Fibroblast of the conjunctiva (primary cell): ENCODE measurements at regions not wholly inside any gene's neighbourhood (a gene's known extent, or its start where the extent isn't known, plus 50 kb on each side); places are given as distances from the start of the nearest gene placed in this dataset.

Source experiments
- DNase-seq: peaks from one replicate; pipeline ENCODE4 v3.0.0-alpha.2; 2010; ENCODE audit warnings: low read depth

DNA sequence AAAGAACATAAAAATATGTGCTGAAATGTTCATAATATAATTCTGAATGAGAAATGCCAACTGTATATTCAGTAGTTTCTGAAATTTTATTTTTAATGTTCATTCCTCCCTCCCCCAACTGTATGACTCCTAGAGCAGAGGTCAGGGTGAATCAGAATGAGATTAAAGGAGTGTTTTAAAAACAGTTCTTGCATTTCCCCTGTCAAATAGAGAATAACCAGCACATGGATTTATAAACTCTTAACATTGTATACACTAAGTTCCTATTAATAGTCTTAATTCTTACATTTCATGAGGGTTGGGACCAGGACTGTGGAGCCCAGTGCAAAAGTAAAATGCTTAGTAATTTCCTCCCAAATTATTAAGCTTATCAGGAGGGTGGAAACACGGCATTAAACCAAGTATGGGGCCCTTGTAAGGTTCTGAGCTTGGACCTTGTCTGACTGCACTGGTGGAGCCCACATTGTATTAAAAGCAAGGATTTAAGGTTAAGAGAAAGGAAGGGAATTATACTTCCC is 474.6 kb upstream of the RAG2 start:
- DNase-seq = no peak

DNA sequence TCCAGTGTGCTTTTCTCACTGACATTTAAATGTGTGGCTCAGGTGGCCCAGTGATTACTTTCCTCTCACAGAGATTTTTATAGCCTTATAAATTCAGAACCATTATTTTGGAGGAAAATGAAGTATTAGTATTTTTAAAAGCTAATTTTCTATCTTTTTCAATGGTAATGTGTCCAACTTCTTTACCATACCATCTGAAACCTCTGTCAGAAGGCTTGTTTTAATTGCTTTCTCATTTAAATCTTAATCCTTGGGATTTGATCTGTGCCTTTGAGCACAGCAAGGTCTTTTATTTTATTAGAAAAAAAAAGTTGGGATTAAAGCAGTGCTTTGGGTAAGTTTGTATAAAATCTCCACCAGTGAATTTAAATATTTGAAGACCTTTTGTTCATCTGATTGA is 452.3 kb upstream of the RAG2 start:
- DNase-seq = no peak

DNA sequence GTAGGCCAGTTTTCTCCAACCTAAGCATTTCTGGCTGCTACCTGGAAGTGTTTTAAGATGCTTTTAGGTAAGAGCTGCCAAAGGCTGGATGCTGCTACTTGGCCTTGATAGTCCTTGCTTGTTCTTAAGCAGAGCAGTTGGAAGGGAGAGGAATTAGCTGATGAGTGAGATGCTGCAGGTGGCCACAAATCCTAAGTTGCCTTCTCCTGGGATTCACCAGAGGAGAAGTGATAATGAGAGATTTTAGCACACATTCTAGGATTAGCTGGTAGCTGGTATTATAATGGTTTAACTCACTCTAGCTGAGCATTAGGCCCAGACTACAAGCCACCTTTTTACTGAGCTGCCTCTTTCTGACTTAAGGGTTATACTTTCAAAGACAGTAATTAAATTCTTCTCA is 442.9 kb upstream of the RAG2 start:
- no peak for DNase-seq

DNA sequence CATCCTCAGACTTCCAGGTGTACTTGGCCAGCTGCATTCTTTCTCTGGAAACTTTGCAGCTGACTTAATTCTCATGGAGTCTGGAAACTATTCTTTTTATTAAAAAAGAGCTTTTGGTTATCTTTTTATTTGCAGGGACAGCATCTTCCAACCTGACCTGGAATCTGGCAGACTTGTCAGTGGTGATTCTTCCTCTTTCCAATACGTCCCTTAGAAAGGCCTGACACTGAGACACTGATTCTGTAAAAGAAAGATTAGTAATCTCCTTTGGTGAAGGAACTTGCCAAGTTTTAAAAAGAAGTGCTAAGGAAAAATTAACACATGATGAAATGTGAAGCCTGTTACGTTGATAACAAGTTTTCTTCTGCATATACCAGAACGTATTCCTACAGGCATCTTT is 440.9 kb upstream of the RAG2 start:
- DNase-seq = no peak

DNA sequence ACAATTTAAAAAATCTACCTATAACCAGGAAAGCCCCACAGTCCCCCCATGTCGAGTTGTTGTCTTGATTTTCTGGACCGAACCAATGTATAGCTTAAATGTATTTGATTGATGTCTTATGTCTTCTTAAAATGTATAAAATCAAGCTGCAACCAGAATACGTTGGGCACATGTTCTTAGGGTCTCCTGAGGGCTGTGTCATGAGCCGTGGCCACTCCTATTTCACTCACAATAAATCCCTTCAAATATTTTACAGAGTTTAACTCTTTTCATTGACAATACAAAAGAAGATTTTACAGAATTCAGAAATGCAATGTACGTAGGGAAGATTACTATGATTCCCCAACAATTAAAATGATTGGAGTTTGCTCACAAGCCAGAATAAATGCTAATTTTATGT is 428.7 kb upstream of the RAG2 start:
- no peak for DNase-seq

DNA sequence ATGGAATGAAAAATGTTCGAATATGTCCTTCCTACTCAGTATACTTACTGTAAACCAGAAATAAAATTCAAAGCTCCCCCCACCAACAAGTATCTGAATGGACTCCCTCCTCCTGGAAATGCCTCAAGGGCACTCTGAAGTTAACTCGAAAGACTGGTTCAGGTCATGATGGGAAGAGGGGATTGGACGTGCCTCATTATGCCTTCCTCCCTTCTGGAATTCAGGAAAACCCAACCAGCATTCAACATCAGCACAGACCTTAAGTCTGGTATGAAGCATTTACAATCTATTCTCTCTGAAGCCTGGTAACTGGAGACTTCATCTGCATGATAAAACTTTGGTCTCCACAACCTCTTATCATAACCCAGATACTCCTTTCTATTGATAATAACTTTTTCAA is 428.3 kb upstream of the RAG2 start:
- no peak for DNase-seq

DNA sequence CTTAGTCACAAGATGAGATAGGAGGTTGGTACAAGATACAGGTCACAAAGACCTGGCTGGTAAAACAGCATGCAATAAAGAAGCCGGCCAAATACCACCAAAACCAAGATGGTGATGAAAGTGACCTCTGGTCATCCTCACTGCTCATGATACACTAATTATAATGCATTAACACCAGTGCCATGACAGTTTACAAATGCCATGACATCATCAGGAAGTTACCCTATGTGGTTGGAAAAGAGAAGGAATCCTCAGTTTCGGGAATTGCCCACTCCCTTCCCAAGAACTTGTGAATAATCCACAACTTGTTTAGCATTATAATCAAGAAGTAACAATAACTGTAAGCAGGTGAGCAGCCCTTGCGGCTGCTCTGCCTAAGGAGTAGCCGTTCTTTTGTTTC is 408.5 kb upstream of the RAG2 start:
- no peak for DNase-seq

DNA sequence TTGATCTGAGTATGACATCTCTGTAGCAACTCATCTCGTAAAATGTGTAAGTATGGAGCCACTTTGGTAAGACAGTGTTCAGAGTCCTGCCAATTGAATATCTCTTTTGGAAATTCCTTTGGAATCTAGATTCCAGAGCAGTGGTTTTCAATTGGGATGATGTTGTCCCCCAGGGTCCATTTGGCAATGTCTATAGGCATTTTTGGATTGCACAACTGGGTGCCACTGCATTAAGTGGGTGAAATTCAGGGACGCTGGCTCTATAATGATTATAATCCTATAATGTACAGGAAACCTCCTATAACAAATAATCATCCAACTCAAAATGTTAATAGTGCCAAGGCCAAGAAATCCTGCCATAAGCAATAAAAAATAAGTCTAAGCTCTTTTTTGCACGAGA is 404.8 kb upstream of the RAG2 start:
- no peak for DNase-seq

DNA sequence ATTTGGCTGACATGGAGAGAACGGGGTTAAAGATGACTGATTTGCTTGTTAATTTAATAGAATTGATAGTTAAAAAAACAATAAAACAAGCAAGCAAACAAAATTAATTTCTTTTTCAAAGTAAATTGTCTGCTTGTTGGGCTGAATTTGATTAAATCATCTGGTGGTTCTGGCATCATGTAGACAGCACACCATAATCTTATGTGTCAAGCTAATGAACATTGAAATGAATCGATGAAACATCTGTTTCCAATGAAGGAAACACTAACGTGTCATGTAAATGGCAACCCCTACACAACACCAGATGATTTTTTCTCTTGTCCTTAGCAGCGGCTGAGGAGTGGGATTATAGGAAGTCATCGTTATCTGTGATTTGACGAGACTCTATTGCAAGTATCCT is 399.6 kb upstream of the RAG2 start:
- DNase-seq = no peak

DNA sequence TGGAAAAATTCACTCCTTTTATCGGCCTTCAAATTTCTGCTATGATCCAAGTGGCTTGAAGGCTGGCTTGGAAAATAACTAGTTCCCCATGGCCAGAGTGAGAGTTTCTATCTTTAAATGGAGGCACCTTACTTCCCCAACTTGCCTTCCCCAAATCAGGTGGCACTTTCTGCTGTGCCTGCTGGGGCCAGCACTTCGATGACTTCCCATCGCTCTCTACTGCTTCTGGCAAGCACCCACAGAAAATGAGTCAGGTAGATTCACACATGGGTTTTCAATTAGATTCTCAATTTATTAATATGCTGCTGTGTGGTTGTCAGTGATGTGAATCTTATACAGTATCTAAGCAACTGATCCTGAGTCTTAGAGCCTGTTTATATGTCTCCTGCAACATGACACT is 398.8 kb upstream of the RAG2 start:
- no peak for DNase-seq

DNA sequence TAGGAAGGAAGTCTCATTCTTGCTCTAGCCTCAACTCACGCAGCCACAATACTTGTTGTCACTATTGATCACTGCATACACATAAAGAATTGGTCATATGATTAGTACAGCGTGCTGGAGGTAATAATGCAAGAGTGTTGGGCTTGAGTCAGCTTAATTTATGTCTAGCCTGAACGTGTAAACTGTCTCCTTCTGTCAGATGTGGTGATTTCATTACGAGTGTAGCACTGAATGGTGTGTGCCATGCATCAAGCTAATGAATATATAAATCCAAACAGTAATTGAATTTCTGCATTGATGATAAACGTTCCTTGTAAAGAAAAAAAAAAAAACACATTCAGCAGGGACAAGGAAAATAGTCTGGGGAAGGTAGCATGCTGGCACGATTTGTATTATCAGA is 396.2 kb upstream of the RAG2 start:
- DNase-seq = no peak

DNA sequence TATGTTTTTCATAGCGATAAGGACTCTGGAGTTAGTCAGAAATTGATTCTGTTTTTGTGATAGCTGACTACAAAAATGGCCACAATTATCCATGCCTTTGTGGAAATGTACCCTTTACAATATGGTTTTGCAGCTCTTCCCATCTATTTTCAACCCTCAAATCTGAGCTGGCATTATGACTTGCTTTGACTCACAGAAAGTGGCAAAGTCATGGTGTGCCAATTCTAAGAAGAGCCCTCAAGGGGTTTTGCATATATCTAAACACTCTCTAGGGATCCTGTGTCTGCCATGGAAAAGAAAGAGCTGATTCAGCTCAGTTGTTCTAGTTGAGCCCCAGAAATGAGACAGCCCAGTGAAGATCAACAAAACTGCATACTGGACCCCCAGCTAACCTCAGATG is 390.5 kb upstream of the RAG2 start:
- DNase-seq = no peak

DNA sequence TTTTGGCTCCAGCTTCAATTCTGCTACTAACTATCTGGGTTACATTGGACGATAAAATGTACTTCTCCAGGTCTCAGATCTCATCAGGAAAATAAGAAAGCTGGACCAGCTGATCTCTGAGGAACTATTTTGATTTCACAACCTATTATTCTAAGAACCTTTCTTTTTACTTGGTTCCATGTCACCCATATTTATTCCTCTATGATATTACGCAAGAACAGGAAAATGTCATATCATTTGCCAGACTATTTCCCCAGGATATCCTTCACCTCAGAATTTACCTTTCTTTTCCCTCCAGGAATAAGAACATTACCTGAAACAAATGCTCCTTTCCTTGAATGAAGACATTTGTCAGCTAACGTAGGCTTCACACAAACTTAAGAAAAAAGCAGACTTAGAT is 387.5 kb upstream of the RAG2 start:
- no peak for DNase-seq

DNA sequence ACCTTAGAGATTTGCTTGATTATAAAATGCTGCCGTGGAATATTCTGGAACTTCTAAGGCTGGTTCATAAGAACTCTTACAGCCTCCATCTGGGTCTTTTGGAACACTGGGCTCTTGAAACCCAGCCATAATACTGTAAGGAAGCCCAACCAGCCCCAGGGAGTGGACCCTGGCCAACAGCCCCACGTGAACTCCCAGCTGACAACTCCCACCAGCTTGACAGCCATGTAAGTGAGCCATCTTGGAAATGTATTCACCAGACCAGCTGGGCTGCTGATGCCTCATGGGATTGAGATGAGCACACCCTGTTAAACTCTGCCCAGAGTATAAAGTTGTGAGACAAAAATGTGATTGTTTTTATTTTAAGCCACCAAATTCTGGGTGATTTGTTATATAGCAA is 378.7 kb upstream of the RAG2 start:
- DNase-seq = no peak

DNA sequence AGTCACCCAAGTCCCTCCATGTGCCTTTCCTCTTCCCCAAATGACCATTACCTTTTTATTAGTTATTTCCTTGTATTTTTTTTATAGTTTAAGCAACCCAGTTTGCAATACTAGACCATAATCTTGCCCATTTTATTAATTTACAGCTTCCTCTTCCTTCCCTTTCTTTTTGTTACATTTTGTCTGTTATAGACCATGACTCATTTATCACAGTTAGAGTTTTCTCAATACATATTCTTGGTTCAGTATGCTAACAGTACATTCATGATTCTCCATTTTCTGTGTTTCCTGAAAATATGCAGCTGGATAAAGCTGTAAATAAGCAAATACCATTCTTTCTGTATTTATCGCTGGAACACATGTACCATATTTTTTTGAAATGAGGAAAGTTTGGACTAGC is 376.7 kb upstream of the RAG2 start:
- no peak for DNase-seq

DNA sequence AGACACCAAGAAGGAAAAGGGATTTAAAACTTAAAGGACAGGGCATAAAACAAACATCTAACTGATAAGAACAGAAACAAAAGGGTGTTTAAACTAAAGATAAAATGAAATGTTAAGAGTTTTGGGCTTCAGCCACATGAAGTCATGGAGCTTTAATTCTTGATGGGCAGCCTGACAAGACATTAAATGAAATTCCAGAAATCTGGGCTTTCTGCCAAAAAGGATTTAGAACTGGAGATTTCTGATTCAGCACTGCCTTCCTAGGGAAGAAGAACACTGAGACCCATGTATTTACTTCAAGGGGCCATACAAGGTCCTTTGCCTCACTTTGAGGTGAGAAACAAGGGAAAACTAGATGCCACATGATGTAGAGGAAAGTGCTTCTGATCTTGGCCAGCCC is 355.9 kb upstream of the RAG2 start:
- DNase-seq = no peak

DNA sequence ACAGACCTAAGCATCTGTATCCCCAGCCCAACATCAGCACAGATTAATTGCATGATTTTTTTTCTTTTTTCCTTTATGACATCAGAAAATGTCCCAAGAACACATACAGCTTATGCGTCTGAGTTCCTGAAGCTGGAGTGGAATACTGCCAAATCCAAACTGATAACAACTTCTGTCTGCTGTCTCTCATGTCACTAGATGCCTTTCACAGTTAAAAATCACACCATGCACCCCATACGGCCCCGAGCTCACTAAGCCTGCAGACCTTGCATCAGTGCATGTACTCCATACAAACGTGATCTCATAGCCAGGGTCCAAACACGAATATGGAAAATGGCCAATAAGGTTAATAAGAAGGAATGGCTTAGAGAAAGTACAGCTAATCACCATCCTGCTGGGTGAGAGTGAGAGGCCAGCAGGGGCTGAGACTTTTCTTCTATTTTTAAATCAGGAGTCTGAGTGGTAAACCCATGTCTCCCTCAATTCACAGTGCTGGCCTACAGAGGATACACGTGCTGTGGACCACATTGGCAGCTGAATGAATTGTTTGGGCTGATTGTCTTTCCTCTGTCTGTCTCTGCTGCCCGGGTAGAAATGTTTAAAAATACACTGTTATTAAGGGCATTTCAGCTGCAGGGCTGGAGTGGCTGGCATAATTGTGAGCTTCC is 350.6 kb upstream of the RAG2 start:
- no peak for DNase-seq

DNA sequence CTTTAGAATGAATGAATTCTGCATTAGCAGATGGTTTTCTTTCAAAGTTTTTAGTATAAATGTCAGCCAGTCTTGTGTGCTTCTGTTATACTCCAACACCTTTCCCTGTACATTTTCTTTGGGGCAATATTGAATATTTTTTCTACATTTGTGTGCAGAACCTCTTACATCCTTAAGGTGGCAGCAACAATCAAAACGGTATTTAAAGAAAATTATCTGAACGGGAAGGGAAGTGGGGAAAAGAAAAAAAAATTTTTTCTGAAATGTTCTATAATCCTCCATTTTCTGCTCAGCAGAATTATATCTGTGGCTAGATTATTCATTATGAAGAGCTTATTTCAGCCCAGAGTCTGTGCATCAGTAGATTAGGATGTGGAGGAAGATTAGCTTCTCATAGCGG is 347.3 kb upstream of the RAG2 start:
- DNase-seq = no peak

DNA sequence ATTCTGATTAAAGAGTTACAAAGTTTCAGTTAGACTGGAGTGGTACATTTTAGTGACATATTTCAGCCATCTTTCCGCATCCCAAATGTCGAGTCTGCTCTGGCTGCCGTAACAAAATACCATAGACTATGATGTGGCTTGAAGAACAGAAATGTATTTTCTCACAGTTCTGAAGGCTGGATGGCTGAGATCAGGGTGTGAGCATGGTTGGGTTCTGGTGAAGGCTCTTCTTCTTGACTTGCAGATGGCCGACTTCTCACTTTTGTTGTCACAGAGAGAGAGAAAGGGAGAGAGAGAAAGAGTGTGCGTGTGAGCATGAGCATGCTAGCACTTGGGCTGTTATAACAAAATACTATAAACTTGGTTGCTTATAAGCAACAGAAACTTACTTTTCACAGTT is 335.4 kb upstream of the RAG2 start:
- DNase-seq = no peak

DNA sequence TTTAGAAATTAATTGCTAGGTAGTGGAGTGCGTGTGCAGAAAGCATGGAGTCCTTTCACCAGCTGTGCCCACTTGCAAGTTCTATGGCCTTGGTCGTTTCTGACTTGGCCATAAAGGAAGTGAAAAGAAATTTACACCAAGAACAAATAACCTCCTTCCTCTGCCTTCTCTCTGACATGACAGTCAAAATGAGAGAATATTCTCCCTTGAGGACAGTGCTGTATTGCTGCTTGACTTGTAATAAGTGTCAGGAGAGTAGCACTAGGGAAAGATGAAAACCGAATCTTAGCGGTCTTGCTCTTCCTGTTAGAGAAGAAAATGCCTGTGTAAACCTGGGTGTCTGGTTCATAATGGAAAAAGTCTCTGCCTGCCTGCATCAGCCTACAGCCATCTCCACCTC is 333.1 kb upstream of the RAG2 start:
- no peak for DNase-seq

DNA sequence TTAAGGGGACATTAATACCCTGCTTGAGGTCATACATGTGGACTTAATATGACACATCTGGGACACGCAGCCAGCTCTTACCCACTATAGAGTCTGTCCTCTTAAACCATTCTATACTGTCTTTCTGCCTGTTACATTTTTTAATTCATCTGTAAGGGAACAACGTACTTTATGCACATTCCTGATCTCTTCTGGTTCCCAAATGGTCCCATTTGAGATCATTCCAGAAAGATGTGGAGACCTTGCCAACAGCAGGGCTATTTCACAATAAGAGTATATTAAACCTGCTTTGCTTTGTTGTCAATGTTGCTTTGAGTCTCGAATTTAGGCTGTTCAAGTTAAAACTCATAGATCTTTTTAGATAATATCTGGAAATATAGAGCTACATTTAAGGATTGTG is 332.2 kb upstream of the RAG2 start:
- DNase-seq = no peak

DNA sequence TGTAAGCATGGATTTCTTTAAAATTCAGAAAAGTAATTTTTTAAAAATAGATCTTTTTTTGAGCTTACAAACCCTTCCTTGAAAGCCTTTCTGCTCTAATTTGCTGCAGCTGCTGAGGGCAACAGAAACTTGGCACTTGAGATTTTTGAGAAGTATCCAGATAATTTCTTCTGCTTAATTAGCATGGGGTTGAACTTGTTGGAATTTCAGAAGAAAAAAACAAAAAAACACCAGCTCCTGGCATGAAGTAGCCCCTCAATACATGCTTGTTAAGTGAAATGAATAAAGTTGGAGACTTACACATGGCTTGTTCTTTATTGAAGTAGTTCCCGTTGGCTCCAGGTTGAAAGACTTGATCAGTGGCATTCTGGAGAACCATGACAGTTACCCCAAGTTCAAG is 331.4 kb upstream of the RAG2 start:
- no peak for DNase-seq

DNA sequence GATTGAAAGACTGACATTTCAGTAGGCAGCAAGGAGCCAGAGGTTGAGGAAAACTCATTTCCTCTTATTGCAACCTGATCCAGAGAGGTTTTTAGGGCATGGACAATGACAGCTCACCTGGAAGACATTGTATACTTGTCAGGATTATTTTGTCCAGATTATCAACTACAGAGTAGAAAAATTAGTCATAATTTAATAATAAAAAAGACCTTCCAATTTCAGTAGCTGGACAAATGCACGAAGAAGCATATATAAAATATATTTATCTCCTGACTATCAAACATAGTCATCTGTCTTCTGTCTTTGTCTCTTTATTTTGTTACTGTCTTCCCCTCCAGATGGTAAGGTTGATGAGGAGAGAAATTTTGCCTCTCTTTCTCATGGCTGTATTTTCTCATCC is 330.6 kb upstream of the RAG2 start:
- DNase-seq = no peak

DNA sequence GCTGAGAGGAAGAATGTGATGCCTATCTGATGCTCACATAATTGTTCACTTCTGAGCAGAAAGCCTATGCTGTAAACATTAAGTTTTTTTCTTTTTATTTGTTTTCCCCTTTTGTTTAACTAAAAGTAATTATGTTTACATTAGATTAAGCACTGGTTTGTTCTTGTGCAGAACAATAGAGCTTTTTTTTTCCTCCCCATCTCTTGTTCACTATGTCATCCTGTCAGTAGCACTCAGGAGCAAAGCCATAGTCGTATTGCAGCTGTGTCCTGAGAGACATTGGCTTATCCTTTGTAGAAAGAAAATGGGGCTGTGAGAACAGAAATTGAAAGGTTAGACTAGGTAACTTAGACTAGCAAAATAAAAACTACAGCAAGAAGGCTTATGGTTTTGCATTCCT is 301.8 kb upstream of the RAG2 start:
- DNase-seq = no peak

DNA sequence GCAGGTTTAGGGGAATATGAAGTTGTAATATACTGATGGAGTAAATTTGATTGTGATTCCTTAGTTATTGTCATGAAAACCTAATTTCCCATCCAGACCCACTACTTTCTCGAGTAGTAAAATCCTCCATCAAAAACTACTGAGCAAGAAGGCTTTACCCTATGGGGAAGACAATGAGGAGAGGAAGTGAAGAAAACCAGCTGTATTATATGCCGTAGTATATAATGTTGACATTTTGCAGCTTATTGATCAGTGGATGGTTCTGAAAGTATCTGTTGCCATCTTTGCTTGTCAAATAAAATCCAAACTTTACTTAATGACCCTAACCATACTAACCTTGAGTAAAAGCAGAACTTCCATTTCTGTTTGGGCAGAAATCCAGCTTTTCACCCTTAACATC is 292.8 kb upstream of the RAG2 start:
- DNase-seq = no peak
